Left ventricle myocardium superior (tissue), 1 donor: ENCODE measurements at regions not wholly inside any gene's neighbourhood (a gene's known extent, or its start where the extent isn't known, plus 50 kb on each side); places are given as distances from the start of the nearest gene placed in this dataset.

ENCODE experiments used
- ATAC-seq: fragments of 200-7000 bp; cut with Tn5 transposase; one replicate; pipeline ENCODE4 v1.9.1; 2020; ENCODE audit warnings: mild to moderate bottlenecking, moderate library complexity
- DNase-seq: peaks from one replicate; pipeline ENCODE4 v3.0.0-alpha.2; 2020
- intact Hi-C: fragments of 100-400 bp; cut with micrococcal nuclease; formaldehyde crosslinking; loops from one replicate; pipeline ENCODE4 v1.11.0; 2022
- donor health status: DM: no; HTN: yes; CAD: no; lungs with severe emphysema.

DNA sequence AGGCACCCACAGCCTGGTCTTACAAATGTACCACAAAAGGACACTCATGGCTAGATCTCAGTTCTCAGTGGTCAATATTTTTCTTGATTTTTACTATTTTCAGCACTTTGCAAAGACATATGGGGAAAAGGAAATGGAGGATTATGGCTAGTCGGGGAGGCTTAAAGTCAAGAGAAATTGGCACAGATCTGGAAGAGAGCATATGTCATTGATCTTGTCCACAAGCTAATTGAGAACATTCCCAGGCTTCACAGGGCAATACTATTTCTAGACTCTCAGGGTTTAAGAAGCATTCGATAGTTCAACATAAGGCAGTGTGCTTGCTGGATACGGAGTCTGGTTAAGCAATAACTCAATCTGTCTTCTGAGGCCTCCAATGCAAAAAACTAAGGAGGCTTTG lies 285.8 kb downstream of the ZNF608 start:
- ATAC-seq (no peak), DNase-seq (no peak)
- intact Hi-C loops, result no loop called here

DNA sequence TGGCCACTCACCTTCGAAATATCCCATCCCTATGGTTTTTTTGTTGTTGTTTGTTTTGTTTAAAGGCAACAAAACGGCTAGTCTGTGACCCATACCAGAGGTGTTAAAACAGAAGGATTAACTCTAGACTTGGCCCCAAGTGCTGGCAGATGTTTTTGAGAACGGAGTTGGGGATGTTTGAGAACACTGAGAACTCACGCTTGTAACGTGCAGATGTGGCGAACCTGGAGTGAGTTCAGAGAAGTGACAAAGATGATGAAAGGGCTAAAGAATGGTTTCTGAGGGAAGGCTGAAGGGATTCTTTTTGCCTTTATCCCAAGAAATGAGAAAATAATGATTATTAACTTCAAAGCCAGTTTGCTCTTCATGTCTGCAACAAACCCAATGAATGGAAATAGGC lies 286.5 kb downstream of the ZNF608 start:
- DNase-seq (no peak), ATAC-seq (peak; percentile 84)
- intact Hi-C loops, result no loop called here

DNA sequence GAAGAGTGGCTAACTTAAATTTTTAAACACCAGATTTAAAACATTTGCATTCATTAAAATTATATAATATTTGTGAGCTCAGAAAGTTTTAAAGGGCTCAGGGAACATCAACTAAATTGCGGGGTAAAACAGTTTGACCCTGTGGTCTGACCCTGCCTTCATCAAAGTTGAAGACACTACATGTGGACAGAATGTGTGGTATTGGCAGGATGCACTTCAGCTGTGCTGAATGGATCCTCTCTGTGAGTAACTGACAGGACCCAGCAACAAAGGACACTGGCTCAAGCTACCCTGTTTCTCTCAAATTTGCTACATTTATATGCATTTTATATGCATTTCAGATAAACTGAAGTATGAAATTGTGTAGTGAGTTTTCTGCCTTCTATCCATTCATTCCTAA lies 288.5 kb downstream of the ZNF608 start:
- ATAC-seq (no peak), DNase-seq (no peak)
- intact Hi-C loops, result no loop called here

DNA sequence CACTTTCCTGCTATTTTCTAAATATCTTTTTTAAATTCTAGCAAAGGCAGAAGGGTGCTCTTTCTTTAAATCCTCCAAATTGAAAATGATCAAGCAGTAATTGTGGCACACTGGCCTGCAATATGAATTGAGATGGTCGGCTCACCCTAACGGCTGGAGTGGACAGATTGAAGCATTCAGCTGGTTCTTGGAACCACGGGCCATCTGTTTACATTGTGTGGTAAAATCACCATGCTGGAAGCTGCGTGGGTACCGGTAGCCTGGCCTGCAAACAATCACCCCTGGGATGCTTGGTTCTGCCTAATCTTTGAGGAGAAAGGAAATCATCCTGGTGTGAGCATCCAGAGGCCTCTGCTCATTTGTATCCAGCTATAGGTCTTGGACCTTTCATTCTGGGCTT lies 289.3 kb downstream of the ZNF608 start:
- intact Hi-C loops, result no loop called here
- no peak for ATAC-seq
- no peak for DNase-seq

DNA sequence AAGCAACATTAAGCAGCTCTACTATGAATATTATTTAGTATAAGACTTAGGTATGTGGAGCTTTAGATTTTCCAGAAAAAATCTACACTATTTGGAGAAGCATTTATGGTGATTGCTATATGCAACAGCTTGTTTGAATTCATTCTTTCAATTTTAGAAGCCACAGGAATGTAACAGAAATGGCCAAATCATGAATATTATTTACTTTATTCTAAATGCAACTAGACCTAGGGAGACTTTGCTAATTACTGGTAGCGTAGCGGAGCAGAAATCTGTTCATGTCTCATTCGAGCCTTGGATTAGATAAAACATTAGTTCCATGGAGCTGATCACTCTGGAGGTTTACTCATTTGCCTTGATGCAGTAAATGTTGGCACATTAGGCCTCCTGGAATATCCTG lies 290.2 kb downstream of the ZNF608 start:
- DNase-seq (no peak), ATAC-seq (no peak)
- intact Hi-C loops, result no loop called here

DNA sequence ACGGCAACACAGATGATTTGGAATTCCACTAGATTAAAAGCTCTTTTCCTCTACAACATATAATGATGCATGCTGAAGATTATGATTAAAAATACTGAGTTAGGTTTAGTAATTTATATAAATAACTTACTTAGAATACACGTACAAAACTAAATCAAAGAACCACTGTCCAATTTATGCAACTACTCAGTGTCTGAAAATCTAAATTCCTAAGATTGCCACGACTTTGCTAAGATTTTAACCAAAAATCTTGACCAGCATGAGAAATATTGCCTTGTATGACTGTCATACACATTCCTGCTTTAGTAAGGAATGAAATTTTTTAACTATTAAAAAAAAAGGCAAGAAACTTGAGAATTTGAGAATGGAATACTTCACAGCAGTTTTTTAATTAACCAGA lies 292.4 kb downstream of the ZNF608 start:
- no peak for ATAC-seq
- no peak for DNase-seq
- intact Hi-C loops, result no loop called here

DNA sequence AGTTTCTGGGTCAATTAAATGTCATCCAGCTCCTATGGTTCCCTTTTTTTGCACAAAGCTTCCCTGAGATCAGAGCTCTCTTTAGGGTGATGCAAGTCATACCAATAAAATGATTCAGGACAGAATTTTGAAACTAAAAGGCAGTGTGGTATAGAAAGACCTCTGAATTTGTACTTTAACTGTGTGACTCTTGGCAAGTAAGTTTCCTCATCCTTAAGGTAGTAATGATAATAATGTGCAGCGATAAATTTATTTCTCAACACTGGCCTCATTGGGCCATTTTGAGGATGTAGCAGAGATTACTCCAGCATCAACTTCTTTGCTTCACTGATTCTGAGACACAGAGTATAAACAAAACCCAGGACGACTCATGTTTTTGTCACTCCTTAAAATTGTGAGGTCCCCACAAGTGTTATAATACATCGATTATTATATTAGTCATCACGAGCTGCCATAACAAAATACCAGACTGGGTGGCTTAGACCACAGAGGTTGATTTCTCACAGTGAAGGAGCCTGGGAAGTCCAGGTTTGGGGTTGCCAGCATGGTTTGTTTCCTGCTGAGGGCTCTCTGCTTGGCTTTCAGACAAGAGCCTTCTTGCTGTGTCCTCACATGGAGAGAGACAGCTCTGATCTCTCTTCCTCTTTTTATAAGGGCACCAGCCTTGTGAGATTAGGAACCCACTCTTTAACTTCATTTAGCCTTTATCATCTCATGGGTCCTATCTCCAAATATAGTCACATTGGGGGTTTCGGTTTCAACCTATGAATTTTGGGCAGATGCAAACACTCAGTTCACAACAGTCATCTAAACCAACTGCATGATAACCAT lies 293.0 kb downstream of the ZNF608 start:
- DNase-seq, result no peak
- intact Hi-C loops, result no loop called here
- ATAC-seq, result no peak

DNA sequence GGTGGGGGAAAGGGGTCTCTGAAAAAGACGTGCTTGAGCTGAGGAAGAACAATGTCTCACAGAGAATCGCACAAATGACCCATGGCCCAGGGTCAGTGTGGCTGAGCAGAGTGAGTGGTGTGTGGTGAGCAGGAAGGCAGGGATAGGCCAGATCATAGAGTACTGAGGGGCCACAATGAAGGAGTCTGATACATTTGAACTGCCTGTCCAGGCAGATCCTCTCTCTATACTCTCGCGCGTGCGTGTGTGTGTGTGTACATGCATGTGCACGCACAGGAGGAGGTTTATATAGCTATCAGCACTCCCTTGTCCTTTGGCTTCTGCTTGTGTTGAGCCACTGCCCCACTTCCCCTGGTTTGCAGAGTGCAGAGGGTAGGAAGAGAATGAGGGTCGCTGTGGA lies 294.0 kb downstream of the ZNF608 start:
- intact Hi-C loops, result no loop called here
- DNase-seq (no peak), ATAC-seq (peak; percentile 55)

DNA sequence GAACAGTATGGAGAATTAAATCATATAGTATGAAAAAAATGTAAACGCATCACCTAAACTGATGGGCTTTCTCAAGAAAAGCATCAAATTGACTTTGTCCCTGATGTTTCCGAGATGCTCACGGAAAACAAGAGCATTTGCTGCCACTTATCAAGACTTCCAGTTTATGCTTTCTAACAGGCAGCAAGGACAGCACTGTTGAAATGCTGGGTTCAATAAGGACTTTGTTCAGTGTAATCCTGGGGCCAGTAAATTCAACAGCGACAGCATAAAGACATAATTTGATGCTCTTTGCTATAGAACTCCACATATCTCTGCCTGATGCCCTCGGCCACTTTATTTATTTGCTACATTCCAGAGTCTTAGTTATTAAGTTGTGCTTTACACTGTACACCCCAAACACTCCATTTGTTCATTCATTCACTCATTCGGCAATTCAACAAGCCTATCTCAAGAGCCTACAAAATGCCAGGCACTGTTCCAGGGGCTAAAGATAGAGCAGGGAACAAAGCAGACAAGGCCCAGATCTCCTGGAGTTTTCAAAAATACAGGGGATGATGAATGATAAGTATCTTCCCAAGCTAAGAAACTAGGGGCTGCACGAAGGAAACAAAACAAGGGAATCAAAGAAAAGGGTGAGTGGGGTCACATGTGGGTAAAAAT lies 294.6 kb downstream of the ZNF608 start:
- DNase-seq (peak; percentile 26), ATAC-seq (peak; percentile 93)
- intact Hi-C loops, result no loop called here

DNA sequence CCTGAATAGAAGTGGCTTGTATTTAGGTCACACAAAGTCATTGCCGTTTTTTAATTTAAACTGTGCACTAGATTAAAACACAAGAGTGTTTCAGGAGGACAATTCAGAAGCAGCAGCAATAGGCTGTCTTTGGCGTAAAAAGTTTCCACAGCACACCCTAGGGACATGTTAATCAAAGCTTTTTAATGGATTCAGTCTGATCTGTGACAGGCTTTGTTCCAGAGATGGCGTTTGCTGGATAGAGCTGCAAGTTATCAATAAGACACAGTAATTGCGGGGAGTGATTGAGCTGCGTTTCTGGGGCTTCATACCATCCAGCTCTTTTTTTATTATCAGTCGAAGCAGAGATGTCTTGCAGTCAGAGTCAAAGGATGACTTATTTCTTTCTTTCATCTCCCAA lies 300.3 kb downstream of the ZNF608 start:
- intact Hi-C loops, result no loop called here
- no peak for DNase-seq
- ATAC-seq, result no peak

DNA sequence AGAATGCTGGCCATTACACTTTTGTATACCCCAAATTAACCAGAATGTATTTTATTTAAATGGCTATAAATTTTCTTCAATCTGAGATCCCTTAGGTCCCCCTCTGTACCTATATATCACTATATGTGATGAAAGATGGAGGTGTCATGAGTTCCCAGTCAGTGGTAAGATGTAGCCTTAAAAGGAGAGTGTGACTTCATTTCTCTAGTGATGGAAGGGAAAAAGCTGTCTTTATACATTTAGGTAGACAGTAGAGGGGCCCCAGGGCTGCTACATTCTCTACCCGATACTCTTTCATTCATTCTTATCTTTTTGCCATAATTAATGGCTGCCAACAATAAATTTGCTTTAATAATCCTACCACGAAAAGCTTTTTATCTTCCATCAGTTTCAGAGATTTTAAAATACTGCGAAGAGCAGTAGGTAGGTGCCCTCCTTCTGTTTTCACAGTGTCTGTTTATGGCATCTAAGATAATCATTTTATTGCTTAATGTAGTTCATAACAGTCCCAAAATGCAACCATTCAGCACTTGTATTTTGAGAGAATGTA lies 301.3 kb downstream of the ZNF608 start:
- DNase-seq (no peak), ATAC-seq (no peak)
- intact Hi-C loops, result no loop called here

DNA sequence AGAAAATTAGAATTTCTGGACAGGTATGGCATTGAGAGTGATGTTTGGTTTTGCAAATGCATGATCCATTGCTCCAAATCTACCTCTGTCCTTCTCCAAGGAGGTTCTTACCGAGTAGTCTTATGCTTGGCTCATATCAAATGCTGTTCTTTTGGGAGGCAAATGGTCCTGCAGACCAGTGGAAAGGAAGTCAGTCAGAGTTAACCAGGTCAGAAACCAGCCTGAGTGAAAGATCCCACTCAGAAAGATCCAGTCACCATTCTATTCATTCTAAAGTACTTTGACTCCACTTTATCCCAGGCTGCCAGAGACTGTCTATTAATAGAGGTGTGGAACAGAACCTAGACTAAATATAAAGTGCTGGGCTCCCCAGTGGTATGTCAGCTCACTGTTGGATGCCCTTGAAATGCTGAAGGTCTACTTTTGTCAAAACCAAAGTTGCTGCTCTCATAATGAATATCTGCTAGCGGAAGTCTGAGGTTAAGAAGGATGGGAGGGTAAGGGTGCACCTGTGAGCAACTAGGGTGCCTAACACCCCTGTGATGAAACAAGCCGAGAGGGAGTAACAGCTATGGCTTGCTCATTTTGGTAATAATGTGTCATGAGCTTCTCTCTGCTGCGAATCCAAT lies 302.2 kb downstream of the ZNF608 start:
- ATAC-seq (peak; percentile 99), DNase-seq (peak; percentile 24)
- intact Hi-C loops, result no loop called here

DNA sequence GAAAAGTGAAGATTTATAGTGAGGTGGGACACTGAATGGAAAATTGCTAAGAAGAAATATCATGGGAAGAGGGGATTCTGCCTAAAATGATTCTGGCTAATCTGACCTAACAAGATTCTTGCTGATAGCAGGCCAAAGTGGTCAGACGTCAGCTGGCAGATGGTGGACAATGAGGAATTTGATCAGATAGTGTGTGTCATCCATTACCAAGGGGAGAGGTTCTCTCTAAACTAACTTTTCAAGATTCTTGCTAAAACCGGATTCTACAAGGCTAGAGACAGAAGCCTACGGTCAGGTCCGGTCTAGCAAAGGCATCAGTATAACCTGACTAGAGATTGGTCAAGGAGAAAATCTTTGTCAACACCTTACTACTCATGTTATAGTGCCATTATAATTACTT lies 306.0 kb downstream of the ZNF608 start:
- DNase-seq (no peak), ATAC-seq (no peak)
- intact Hi-C loops, result no loop called here

DNA sequence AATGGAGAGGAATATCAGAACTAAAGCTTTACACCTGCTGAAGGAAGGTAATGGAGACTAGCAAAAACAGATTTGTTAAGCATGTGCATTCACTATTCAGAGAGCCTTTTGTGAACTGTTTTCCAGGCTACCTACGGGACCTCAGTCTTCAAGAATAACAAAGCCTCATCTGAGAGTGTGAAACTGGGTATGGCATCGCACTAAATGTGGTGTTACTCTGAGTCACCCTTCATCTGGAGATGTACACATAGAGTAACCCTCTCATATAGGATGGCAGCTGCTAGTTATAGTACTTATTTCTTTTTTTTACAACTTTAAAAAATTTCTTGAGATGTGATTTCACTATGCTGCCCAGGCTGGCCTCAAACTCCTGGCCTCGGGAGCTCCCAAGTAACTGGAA lies 306.8 kb downstream of the ZNF608 start:
- ATAC-seq, result no peak
- no peak for DNase-seq
- intact Hi-C loops, result no loop called here

DNA sequence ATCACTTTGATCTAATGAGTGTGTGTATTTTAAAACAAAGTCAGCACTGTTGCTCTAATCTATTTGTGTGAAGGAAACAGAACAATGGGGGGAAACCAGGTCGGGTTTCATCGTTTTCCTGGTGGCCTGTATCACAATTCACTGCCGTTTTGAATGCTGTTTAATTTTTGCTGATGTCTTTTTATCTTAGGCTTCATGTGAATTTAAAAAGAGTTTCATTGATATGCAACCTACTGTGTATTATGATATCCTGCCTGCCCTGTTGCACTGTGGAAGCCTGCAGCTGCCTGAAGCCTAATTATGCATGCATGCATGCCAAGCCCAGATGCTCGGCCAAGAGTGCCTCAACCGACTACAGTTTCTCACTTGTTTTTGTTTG lies 307.5 kb downstream of the ZNF608 start:
- peak; percentile 36 for DNase-seq
- no peak for ATAC-seq
- intact Hi-C loops, result no loop called here

DNA sequence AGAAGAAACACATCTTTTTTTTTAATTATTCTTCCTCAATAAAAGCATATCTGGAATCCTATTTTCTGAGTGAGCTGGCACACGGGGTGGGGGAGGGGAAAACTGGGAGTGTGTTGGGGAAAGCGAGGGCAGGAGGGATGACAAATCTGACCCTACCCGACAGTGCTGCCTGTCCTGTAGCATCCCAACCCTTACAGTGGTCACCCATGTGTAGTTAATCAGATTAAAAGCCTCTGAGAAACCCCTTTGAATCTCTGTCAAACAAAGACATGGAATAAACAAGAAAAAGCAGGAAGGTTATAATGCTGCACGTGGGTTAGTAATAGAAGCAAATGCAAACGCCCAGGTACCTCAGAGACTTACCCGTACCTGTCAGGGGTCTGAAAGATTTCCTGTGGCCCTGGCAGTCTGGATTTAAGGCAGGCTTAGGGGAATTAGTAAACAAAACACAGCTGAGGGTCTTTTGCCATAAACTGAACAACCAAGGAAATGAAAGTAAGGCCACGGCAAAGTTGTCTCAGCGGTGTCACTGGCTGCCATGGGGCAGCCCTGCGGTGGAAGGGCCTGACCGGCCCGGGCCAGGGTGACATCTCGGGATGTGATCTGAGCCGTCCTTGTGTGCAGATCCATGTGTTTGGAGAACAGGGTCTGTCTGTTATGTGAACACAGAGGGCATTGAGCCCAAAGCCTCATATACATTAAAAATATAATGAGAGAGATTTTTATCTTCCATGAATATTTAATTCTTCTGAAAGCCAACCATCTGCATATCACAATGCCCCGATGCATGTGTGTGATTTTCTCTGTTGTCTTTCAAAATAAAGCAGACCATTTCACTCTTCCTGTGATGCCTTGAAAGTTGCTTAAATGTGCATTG lies 308.2 kb downstream of the ZNF608 start:
- DNase-seq (no peak), ATAC-seq (no peak)
- intact Hi-C loops, result no loop called here

DNA sequence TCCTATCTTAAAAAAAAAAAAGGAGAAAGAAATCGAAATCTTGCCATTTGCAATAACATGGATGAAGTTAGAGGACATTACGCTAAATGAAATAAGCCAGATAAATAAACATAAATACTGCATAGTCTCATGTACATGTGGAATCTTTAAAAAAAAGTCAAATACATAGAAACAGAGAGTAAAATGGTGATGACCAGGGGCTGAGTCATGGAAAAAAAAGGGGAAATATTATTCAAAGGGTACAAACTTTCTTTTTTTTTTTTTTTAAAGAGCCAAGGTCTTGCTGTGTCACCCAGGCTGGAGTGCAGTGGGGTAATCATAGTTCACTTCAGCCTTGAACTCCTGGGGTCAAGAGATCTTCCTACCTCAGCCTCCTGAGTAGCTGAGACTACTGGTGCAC lies 310.1 kb downstream of the ZNF608 start:
- DNase-seq, result no peak
- no peak for ATAC-seq
- intact Hi-C loops, result no loop called here

DNA sequence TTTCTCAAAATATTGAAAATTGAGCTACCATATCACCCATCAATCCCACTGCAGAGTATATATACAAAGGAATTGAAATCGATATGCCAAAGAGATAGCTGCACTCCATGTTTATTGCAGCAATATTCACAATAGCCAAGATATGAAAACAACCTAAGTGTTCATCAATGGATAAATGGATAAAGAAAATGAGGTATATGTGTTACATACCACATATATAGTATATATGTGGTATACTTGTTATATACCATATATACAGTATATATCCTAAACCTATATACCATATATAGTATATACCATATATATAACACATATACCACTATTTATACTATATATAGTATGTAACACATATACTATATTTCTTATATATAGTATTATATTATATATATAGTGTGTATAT lies 313.3 kb downstream of the ZNF608 start:
- intact Hi-C loops, result no loop called here
- DNase-seq (no peak), ATAC-seq (no peak)

DNA sequence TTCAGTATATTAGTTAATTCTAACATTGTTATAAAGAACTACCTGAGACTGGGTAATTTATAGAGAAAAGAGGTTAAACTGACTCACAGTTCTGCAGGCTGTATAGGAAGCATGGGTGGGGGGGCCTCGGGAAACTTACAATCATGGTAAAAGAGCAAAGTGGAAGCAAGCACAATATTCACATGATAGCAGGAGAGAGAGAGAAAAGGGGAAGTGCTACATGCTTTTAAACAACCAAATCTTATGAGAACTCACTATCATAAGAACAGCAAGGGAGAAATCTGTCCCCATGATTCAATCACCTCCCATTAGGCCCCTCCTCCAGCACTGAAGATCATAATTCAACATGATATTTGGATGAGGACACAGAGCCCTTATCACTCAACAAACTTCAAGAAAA lies 324.9 kb downstream of the ZNF608 start:
- intact Hi-C loops, result no loop called here
- DNase-seq, result no peak
- ATAC-seq, result no peak

DNA sequence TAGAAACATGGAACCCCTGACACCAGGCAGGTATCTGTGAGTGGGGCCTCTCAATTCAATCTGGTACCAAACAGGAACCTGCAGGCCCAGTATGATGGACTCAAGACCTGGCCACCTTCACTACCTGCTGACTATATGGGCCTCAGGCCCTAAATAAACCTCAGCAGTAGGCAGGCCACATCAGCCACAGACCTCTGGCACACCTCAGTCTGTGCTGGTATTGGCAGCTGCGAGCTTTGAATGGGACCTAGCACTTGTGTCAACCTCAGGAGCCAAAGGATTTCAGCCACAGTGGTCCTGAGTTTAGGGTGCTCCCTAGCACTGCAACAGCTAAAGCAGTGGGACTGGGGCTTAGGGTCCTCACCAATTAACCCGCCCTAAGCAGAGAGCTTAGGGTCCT lies 325.5 kb downstream of the ZNF608 start:
- DNase-seq (no peak), ATAC-seq (no peak)
- intact Hi-C loops, result no loop called here
